Endothelial cell of umbilical vein (primary cell): ENCODE measurements at regions not wholly inside any gene's neighbourhood (a gene's known extent, or its start where the extent isn't known, plus 50 kb on each side); places are given as distances from the start of the nearest gene placed in this dataset.

Experiments used
- BruUV-seq: library from RNA; stranded (reverse); fragments of 400-500 nt; replicated peaks from 2 replicates; lab custom pipeline; 2021; lab: Mats Ljungman, UMichigan
- CTCF ChIA-PET: fragments of 300-600, 350-600 bp; sonication (Branson Sonifier 250); formaldehyde crosslinking; loops from one replicate; lab custom pipeline; 2021; ENCODE audit warnings: antibody characterized with exemption, inconsistent platforms; lab: Charles Lee
- POLR2A ChIA-PET: fragments of 300-600, 350-600 bp; sonication (Branson Sonifier 250); formaldehyde crosslinking; loops from one replicate; lab custom pipeline; 2021; ENCODE audit warnings: antibody characterized with exemption, inconsistent platforms; lab: Charles Lee
- DNase-seq: peaks from one replicate; pipeline ENCODE4 v3.0.0-alpha.2; 2011; ENCODE audit warnings: low read depth, low spot score
- FAIRE-seq: peaks from 2 replicates; lab custom pipeline; 2011; peaks lifted over from hg19 to GRCh38; lab: Jason Lieb, UNC
- H2AFZ ChIP-seq: 2 replicates; pipeline ENCODE4 v1.6.0; 2012; ENCODE audit warnings: low read depth, low read length, control low read depth, inconsistent platforms
- H3K27ac ChIP-seq: 2 replicates; pipeline ENCODE4 v1.5.1; 2011; ENCODE audit warnings: low read depth, mild to moderate bottlenecking, control low read depth, low read length, moderate library complexity; ENCODE audit not compliant: insufficient read depth
- H3K27me3 ChIP-seq, 2 experiments: 2 replicates each; pipeline versions ENCODE4 v1.6.0 to v1.6.1; 2011; ENCODE audit warnings: low read length in 2 of 2, mixed read lengths in 1 of 2; ENCODE audit not compliant: control insufficient read depth in 2 of 2, insufficient read depth in 2 of 2
- H3K36me3 ChIP-seq, 2 experiments: 2 replicates in 1 of 2; 3 replicates in 1 of 2; pipeline ENCODE4 v1.5.1; 2011; ENCODE audit warnings: low read length in 2 of 2, mild to moderate bottlenecking in 1 of 2, moderate library complexity in 1 of 2; ENCODE audit not compliant: control insufficient read depth in 2 of 2, insufficient read depth in 2 of 2; ENCODE audit errors: extremely low read depth in 1 of 2
- H3K4me1 ChIP-seq: 3 replicates; pipeline ENCODE4 v1.5.1; 2011; ENCODE audit warnings: mild to moderate bottlenecking, low read length; ENCODE audit not compliant: control insufficient read depth, insufficient read depth; ENCODE audit errors: extremely low read depth
- H3K4me2 ChIP-seq: 2 replicates; pipeline ENCODE4 v1.6.1; 2011; ENCODE audit warnings: low read length, control low read depth, mixed read lengths; ENCODE audit not compliant: insufficient read depth
- H3K4me3 ChIP-seq, 3 experiments: fragments of 200-600 bp in 1 of 3; sonication (generic), shearing (Covaris generic) in 1 of 3; replicated peaks in 1 of 3; 2 replicates each; pipeline ENCODE4 v1.5.1; 2011 to 2016; ENCODE audit warnings: control low read depth in 3 of 3, low read length in 3 of 3, mild to moderate bottlenecking in 2 of 3, inconsistent platforms in 1 of 3, low read depth in 1 of 3, moderate library complexity in 1 of 3; ENCODE audit not compliant: insufficient read depth in 1 of 3
- H3K79me2 ChIP-seq: 2 replicates; pipeline ENCODE4 v1.6.0; 2012; ENCODE audit warnings: low read length, inconsistent platforms; ENCODE audit not compliant: control insufficient read depth, insufficient read depth
- H3K9ac ChIP-seq: replicated peaks from 2 replicates; pipeline ENCODE3; 2011; ENCODE audit warnings: low read length, control low read depth; ENCODE audit not compliant: insufficient read depth; ENCODE audit errors: extremely low read depth
- H3K9me1 ChIP-seq: replicated peaks from 3 replicates; pipeline ENCODE4 v1.6.0; 2011; ENCODE audit warnings: mild to moderate bottlenecking, low read length; ENCODE audit not compliant: control insufficient read depth, insufficient read depth; ENCODE audit errors: extremely low read depth
- H3K9me3 ChIP-seq: replicated peaks from 2 replicates; pipeline ENCODE4 v1.5.1; 2012; ENCODE audit warnings: low read length, inconsistent platforms; ENCODE audit not compliant: control insufficient read depth, insufficient read depth
- H4K20me1 ChIP-seq: replicated peaks from 2 replicates; pipeline ENCODE3; 2011; ENCODE audit warnings: mild to moderate bottlenecking, low read length; ENCODE audit not compliant: control insufficient read depth, insufficient read depth; ENCODE audit errors: extremely low read depth
- EZH2 ChIP-seq: IDR thresholded peaks from 2 replicates; pipeline ENCODE4 v1.6.1; 2012; ENCODE audit warnings: borderline replicate concordance, low read depth, mild to moderate bottlenecking, moderate library complexity, low read length, inconsistent platforms; ENCODE audit not compliant: severe bottlenecking
- FOS ChIP-seq: IDR thresholded peaks from 2 replicates; pipeline ENCODE4 v1.6.1; 2011; ENCODE audit warnings: mild to moderate bottlenecking, low read length, moderate library complexity, borderline replicate concordance; ENCODE audit not compliant: insufficient read depth
- GATA2 ChIP-seq: IDR thresholded peaks from 2 replicates; pipeline ENCODE4 v1.7.0; 2011; ENCODE audit warnings: low read depth, mild to moderate bottlenecking, moderate library complexity, mixed read lengths, low read length; ENCODE audit not compliant: insufficient read length, insufficient read depth
- JUN ChIP-seq: IDR thresholded peaks from 2 replicates; pipeline ENCODE4 v1.6.1; 2011; ENCODE audit warnings: borderline replicate concordance, low read depth; ENCODE audit not compliant: insufficient read length, insufficient read depth
- MYC ChIP-seq: IDR thresholded peaks from one replicate; pipeline ENCODE4 v1.6.1; 2011; ENCODE audit warnings: mild to moderate bottlenecking, low read depth, low read length
- POLR2A ChIP-seq: IDR thresholded peaks from 2 replicates; pipeline ENCODE4 v1.6.1; 2012; ENCODE audit warnings: low read depth, mild to moderate bottlenecking, control low read depth, low read length
- POLR2AphosphoS5 ChIP-seq: IDR thresholded peaks from 2 replicates; pipeline ENCODE4 v1.6.1; 2012; ENCODE audit warnings: low read depth, mild to moderate bottlenecking, control low read depth, low read length, moderate library complexity; ENCODE audit not compliant: insufficient read depth
- dilution Hi-C: fragments of 300-500 bp; cut with MboI; formaldehyde crosslinking; loops from one replicate; pipeline ENCODE4 v1.15.0; 2019; ENCODE audit warnings: low sequenced_read_pairs; ENCODE audit not compliant: extremely low pct_ligation_motif_present
- intact Hi-C: fragments of 100-400 bp; cut with micrococcal nuclease; formaldehyde crosslinking; loops from one replicate; pipeline ENCODE4 v1.10.0; 2022
- TF ChIP-seq, protein P1 (sequence below), 2 donors: IDR thresholded peaks; 1 replicate in 1 of 2; 2 replicates in 1 of 2; pipeline ENCODE4 v1.5.1; 2011; ENCODE audit warnings: low read length in 2 of 2, mild to moderate bottlenecking in 2 of 2, moderate library complexity in 2 of 2, control low read depth in 1 of 2, inconsistent platforms in 1 of 2, low read depth in 1 of 2; ENCODE audit not compliant: insufficient read depth in 1 of 2; ENCODE audit errors: extremely low read depth in 1 of 2
- TF ChIP-seq, protein P2 (sequence below): IDR thresholded peaks from 2 replicates; pipeline ENCODE4 v1.6.1; 2011; ENCODE audit not compliant: insufficient read depth, insufficient read length

DNA sequence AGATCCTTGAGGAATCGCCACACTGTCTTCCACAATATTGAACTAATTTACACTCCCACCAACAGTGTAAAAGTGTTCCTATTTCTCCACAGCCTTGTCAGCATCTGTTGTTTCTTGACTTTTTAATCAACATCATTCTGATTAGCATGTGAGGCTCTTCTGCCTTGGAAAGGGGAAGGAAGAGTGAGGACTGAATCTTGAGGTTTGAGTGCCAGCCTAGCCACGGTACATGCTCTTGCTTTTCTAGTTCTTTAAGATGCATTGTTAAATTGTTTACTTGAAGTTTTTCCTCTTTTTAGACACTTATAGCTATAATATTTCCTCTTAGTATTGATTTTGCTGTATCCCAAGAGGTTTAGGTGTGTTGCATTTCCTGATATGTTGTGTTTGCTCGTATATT lies 596.1 kb downstream of the OTOL1 start:
- no peak overlapping the region for H3K4me2 ChIP-seq
- no peaks in the 10 kb centered on the region for H4K20me1 ChIP-seq
- DNase-seq = no peak
- no peaks in the 10 kb centered on the region for H3K79me2 ChIP-seq
- no peak overlapping the region for H2AFZ ChIP-seq
- no TSS peak for BruUV-seq
- H3K36me3 ChIP-seq = no peaks in the 10 kb centered on the region
- peaks cover 3% of the 10 kb centered on the region for H3K9me3 ChIP-seq
- POLR2A ChIA-PET = no interaction called here
- TF ChIP-seq GATA2 (no peak), FOS (no peak)
- intact Hi-C loops = no loop called here
- H3K4me1 ChIP-seq = no peaks in the 10 kb centered on the region
- H3K27me3 ChIP-seq = no peaks in the 10 kb centered on the region
- FAIRE-seq = no peak
- H3K27ac ChIP-seq = no peak overlapping the region
- no peak overlapping the region for H3K9ac ChIP-seq
- dilution Hi-C loops = no loop called here
- H3K4me3 ChIP-seq = no peak overlapping the region
- CTCF ChIA-PET = no interaction called here
- H3K9me1 ChIP-seq = no peaks in the 10 kb centered on the region

DNA sequence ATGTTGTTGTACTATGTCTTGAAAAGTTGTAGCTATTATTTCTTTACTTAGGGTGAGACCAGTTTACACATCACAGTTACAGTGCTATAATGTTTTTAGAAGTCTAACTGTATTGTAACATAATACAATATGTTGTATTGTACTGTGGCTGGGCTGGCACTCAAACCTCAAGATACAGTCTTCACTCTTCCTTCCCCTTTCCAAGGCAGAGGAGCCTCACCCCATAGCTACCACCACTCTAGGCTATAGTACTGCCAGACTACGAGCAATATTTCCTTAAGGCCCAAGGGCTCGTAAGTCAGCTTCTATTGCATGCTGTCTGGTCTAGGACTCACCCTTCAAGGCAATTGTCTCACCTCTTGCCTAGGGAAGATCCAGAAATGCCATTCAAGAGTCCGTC lies 597.7 kb downstream of the OTOL1 start:
- H3K79me2 ChIP-seq = no peaks in the 10 kb centered on the region
- no peak for DNase-seq
- no peaks in the 10 kb centered on the region for H3K9me1 ChIP-seq
- H3K36me3 ChIP-seq = no peaks in the 10 kb centered on the region
- H2AFZ ChIP-seq = no peak overlapping the region
- no peaks in the 10 kb centered on the region for H3K27me3 ChIP-seq
- H3K4me1 ChIP-seq = no peaks in the 10 kb centered on the region
- no TSS peak for BruUV-seq
- TF ChIP-seq GATA2 = no peak
- no peak for TF ChIP-seq POLR2A
- TF ChIP-seq, protein P1, sequence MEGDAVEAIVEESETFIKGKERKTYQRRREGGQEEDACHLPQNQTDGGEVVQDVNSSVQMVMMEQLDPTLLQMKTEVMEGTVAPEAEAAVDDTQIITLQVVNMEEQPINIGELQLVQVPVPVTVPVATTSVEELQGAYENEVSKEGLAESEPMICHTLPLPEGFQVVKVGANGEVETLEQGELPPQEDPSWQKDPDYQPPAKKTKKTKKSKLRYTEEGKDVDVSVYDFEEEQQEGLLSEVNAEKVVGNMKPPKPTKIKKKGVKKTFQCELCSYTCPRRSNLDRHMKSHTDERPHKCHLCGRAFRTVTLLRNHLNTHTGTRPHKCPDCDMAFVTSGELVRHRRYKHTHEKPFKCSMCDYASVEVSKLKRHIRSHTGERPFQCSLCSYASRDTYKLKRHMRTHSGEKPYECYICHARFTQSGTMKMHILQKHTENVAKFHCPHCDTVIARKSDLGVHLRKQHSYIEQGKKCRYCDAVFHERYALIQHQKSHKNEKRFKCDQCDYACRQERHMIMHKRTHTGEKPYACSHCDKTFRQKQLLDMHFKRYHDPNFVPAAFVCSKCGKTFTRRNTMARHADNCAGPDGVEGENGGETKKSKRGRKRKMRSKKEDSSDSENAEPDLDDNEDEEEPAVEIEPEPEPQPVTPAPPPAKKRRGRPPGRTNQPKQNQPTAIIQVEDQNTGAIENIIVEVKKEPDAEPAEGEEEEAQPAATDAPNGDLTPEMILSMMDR (IDR thresholded peaks at IDR 0.05; ENCODE audit: extremely low read depth in 1 of 2, insufficient read depth in 1 of 2, low read depth in 1 of 2, low read length in 2 of 2) = no peak
- TF ChIP-seq FOS = no peak
- TF ChIP-seq JUN = no peak
- no peak for TF ChIP-seq POLR2AphosphoS5
- TF ChIP-seq, protein P2, sequence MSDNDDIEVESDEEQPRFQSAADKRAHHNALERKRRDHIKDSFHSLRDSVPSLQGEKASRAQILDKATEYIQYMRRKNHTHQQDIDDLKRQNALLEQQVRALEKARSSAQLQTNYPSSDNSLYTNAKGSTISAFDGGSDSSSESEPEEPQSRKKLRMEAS = no peak
- no peak for TF ChIP-seq MYC
- no peak for TF ChIP-seq EZH2
- H3K9ac ChIP-seq = no peak overlapping the region
- no peaks in the 10 kb centered on the region for H4K20me1 ChIP-seq
- H3K4me3 ChIP-seq = no peak overlapping the region
- no peak overlapping the region for H3K4me2 ChIP-seq
- H3K27ac ChIP-seq = no peak overlapping the region
- ChIA-PET POLR2A (no interaction called here), CTCF (no interaction called here)
- H3K9me3 ChIP-seq = peaks cover 3% of the 10 kb centered on the region
- dilution Hi-C loops (no loop called here), intact Hi-C loops (no loop called here)
- FAIRE-seq = no peak
